Body of pancreas (tissue), 4 donors: ENCODE measurements at regions not wholly inside any gene's neighbourhood (a gene's known extent, or its start where the extent isn't known, plus 50 kb on each side); places are given as distances from the start of the nearest gene placed in this dataset.

Source experiments
- ATAC-seq: fragments of 150-250 bp; one replicate; pipeline ENCODE4 v1.9.1; 2016
- DNase-seq, 4 donors: peaks; one replicate each; pipeline ENCODE4 v3.0.0-alpha.2; 2019
- H3K27ac ChIP-seq, 4 donors: fragments of 200-600 bp; sonication (generic); 1 replicate in 3 of 4; 2 replicates in 1 of 4; pipeline versions ENCODE4 v1.5.1 to v1.6.1; 2016 to 2019; ENCODE audit warnings: mild to moderate bottlenecking in 1 of 4, mixed read lengths in 1 of 4, moderate library complexity in 1 of 4
- H3K27me3 ChIP-seq, 2 donors: fragments of 200-600 bp; sonication (generic); one replicate each; pipeline ENCODE4 v1.6.0; 2016; ENCODE audit warnings: mild to moderate bottlenecking in 1 of 2
- H3K36me3 ChIP-seq, 2 donors: fragments of 200-600 bp; sonication (generic); replicated peaks in 1 of 2; 2 replicates each; pipeline ENCODE4 v1.5.1; 2016; ENCODE audit warnings: low read depth in 2 of 2; ENCODE audit not compliant: insufficient read depth in 1 of 2
- H3K4me1 ChIP-seq: fragments of 200-600 bp; sonication (generic); one replicate; pipeline ENCODE4 v1.6.0; 2016
- H3K4me3 ChIP-seq, 2 donors: fragments of 200-600 bp; sonication (generic); 1 replicate in 1 of 2; 2 replicates in 1 of 2; pipeline ENCODE4 v1.5.1; 2016 to 2019
- H3K9me3 ChIP-seq, 3 donors: fragments of 200-600 bp; sonication (generic); 1 replicate in 2 of 3; 2 replicates in 1 of 3; pipeline ENCODE4 v1.5.1; 2016
- POLR2A ChIP-seq, 3 donors: fragments of 450-650 bp; IDR thresholded peaks; one replicate each; pipeline ENCODE4 v1.6.1; 2016; ENCODE audit warnings: antibody characterized with exemption in 3 of 3, mild to moderate bottlenecking in 2 of 3
- WGBS, 2 donors: methylation state at CpG; one replicate each; pipeline ENCODE4 v1.1.5; 2017; 5-methylcytosine and 5-hydroxymethylcytosine counted together
- intact Hi-C: fragments of 100-400 bp; cut with DNase I; formaldehyde crosslinking; loops from one replicate; pipeline ENCODE4 v1.15.1; 2023
- TF ChIP-seq, protein P1 (sequence below), 7 experiments: fragments of 450-650 bp in 4 of 7; fragments of 200-600 bp in 3 of 7; sonication (generic) in 3 of 7; IDR thresholded peaks; one replicate each; pipeline ENCODE4 v1.5.1; 2016 to 2019; ENCODE audit warnings: antibody characterized with exemption in 7 of 7

GRCh38 chr16:35182943-35183550 lies 1723.6 kb downstream of the TP53TG3F start:
- 46 to 50% methylated on average over 4 to 6 of the region's 6 CpGs for WGBS, 2 donors
- H3K9me3 ChIP-seq = no peaks in the 10 kb centered on the region
- no peaks in the 10 kb centered on the region for H3K4me1 ChIP-seq
- DNase-seq (no peak), ATAC-seq (no peak)
- TF ChIP-seq POLR2A (IDR thresholded peaks at IDR 0.05) = no peak
- TF ChIP-seq, protein P1, sequence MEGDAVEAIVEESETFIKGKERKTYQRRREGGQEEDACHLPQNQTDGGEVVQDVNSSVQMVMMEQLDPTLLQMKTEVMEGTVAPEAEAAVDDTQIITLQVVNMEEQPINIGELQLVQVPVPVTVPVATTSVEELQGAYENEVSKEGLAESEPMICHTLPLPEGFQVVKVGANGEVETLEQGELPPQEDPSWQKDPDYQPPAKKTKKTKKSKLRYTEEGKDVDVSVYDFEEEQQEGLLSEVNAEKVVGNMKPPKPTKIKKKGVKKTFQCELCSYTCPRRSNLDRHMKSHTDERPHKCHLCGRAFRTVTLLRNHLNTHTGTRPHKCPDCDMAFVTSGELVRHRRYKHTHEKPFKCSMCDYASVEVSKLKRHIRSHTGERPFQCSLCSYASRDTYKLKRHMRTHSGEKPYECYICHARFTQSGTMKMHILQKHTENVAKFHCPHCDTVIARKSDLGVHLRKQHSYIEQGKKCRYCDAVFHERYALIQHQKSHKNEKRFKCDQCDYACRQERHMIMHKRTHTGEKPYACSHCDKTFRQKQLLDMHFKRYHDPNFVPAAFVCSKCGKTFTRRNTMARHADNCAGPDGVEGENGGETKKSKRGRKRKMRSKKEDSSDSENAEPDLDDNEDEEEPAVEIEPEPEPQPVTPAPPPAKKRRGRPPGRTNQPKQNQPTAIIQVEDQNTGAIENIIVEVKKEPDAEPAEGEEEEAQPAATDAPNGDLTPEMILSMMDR (IDR thresholded peaks at IDR 0.05) = no peak
- no peak overlapping the region for H3K4me3 ChIP-seq
- H3K27ac ChIP-seq = no peak overlapping the region
- H3K27me3 ChIP-seq = no peaks in the 10 kb centered on the region
- intact Hi-C loops = no loop called here
- H3K36me3 ChIP-seq = no peaks in the 10 kb centered on the region

DNA sequence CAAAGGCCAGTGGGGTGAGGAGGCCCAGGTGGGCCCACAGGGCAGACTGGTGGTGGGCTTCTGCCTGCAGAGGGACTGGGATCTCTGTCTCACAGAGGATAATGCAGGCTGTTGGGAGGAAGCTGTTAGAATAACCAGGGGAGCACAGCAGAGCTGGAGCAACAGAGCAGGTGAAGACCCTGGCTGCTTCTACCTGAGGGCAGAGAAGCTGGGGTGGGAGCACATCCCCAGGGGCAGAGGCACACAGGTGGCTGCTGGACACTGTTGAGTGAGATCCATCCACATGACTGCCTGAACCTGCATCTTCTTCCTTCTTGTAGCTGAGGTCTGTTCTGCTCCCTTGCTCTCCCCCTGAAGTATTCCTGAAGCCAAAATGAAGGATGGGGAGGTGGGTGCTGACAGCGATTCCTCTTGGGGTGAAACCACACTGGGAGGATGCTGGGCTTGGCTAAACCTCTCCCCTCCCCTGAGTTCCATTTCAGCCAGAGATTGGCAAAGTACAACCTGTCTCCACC lies 1725.0 kb downstream of the TP53TG3F start:
- DNase-seq (no peak), ATAC-seq (no peak)
- intact Hi-C loops = no loop called here
- Histone ChIP-seq H3K27me3 (no peaks in the 10 kb centered on the region), H3K4me3 (no peak overlapping the region), H3K9me3 (no peaks in the 10 kb centered on the region), H3K4me1 (no peaks in the 10 kb centered on the region), H3K36me3 (no peaks in the 10 kb centered on the region), H3K27ac (no peak overlapping the region)
- no peak for TF ChIP-seq POLR2A (IDR thresholded peaks at IDR 0.05)
- TF ChIP-seq, protein P1 (IDR thresholded peaks at IDR 0.05) = no peak
- WGBS, 2 donors = 29% methylated on average over 1 of the region's 1 CpG; no CpG with 5 or more reads in 1 of the 2 donors

DNA sequence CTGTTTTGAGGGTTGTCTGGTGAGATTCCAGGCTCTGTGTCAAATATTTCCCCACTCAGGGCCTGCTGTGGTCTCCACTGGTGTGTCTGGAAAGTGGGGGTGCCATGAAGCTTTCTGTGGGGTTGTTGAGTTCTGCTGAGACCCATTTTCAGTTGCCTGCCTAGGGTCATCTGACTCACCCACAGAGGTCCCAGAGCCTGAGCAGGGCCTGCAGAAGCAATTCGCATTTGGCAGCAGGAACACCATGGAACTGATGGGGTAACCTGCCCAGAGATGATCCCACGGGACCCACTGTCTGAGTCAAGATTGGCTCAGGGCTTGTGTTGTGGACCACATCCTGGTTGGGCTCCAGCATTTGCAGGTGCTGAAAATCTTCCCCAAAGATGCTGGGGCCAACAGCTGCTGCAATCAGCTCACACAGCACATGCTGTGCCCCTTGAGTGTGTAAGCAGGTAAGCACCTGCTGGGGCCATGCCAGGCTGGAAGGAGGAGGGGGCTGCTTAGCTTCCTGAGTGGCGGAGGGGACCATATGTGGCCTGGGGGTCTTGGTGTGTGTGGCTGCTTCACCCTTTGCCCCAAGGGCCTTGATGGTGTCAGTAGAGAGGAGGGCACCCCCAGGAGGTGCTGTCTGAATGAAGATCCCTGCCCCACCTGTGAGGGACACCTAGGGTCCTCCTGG lies 1726.1 kb downstream of the TP53TG3F start:
- no peak for TF ChIP-seq POLR2A (IDR thresholded peaks at IDR 0.05)
- TF ChIP-seq, protein P1 (IDR thresholded peaks at IDR 0.05) = no peak
- Histone ChIP-seq H3K4me3 (no peak overlapping the region), H3K27me3 (no peaks in the 10 kb centered on the region), H3K9me3 (no peaks in the 10 kb centered on the region), H3K4me1 (no peaks in the 10 kb centered on the region), H3K27ac (no peak overlapping the region), H3K36me3 (no peaks in the 10 kb centered on the region)
- intact Hi-C loops = no loop called here
- DNase-seq (no peak), ATAC-seq (no peak)
- 55% methylated on average over 3 of the region's 3 CpGs; no CpG with 5 or more reads in 1 of the 2 donors for WGBS, 2 donors

DNA sequence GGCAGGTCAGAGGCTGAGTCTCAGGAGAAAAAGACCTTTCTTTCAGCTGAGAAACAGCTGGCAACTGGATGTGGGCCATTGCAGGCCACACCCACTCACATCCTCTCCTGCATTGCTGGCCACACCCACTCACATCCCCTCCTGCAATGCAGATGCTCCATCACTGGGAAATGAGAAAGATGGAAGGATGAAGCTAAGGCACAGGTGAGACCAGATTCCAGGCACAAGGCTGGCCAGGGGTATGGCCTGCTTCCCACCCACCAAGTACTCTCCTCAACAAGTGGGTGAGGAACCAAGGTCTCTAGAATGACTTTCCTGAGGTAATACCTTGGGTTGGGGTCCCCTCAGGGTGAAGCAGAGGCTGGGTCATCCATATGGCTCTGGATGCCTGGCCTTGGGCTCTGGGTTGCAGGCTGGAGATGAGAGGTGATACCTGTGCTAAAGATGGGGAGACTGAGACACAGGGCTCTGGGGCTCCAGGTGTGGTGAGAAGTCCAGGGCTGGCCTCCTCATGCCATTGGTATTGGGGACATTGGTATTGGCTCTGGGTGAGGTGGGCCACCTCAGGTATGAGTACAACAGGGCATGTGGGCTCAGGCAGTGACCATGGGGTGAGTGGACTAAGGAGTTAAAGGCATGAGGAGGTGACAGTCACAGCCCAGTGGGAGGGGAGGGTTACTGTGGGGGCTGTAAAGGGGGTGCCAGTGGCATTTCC lies 1726.8 kb downstream of the TP53TG3F start:
- DNase-seq (no peak), ATAC-seq (no peak)
- no peak for TF ChIP-seq POLR2A (IDR thresholded peaks at IDR 0.05)
- TF ChIP-seq, protein P1 (IDR thresholded peaks at IDR 0.05) = no peak
- Histone ChIP-seq H3K27me3 (no peaks in the 10 kb centered on the region), H3K9me3 (no peaks in the 10 kb centered on the region), H3K27ac (no peak overlapping the region), H3K36me3 (no peaks in the 10 kb centered on the region), H3K4me1 (no peaks in the 10 kb centered on the region), H3K4me3 (no peak overlapping the region)
- intact Hi-C loops = no loop called here
